ENCODE measurements at regions not wholly inside any gene's neighbourhood (a gene's known extent, or its start where the extent isn't known, plus 50 kb on each side); places are given as distances from the start of the nearest gene placed in this dataset.

GRCh38 chrX:128804828-128805227 is 718.5 kb downstream of the SMARCA1 start:
- TF ChIP-seq CREB1 (IDR thresholded peaks at IDR 0.05; ENCODE audit: low read depth): no peak
- no peak for TF ChIP-seq NFIC (IDR thresholded peaks at IDR 0.05)
- TF ChIP-seq RAD21 (IDR thresholded peaks at IDR 0.05; ENCODE audit: low read depth): no peak
- TF ChIP-seq EGR1 (IDR thresholded peaks at IDR 0.05): no peak
- no peak for TF ChIP-seq YY1 (IDR thresholded peaks at IDR 0.05; ENCODE audit: low read depth)
- TF ChIP-seq EP300 (IDR thresholded peaks at IDR 0.05; ENCODE audit: borderline replicate concordance): no peak
- TF ChIP-seq REST (IDR thresholded peaks at IDR 0.05; ENCODE audit: low read depth): no peak
- TF ChIP-seq TEAD4 (IDR thresholded peaks at IDR 0.05): no peak
- no peak for TF ChIP-seq CEBPB (IDR thresholded peaks at IDR 0.05)
- TF ChIP-seq FOXM1 (IDR thresholded peaks at IDR 0.05; ENCODE audit: borderline replicate concordance, low read depth): no peak
- no peak for TF ChIP-seq USF1 (IDR thresholded peaks at IDR 0.05)
- TF ChIP-seq TAF1 (IDR thresholded peaks at IDR 0.05; ENCODE audit: low read depth): no peak
- TF ChIP-seq ZBTB7A (IDR thresholded peaks at IDR 0.05; ENCODE audit: low read depth): no peak
- no peak for TF ChIP-seq TCF12 (IDR thresholded peaks at IDR 0.05; ENCODE audit: low read depth)

GRCh38 chrX:128800138-128800537 is 723.2 kb downstream of the SMARCA1 start:
- TF ChIP-seq RAD21 (IDR thresholded peaks at IDR 0.05; ENCODE audit: low read depth) (peak; percentile 14; the same call in 1 of the 2 replicates), ZBTB7A (IDR thresholded peaks at IDR 0.05; ENCODE audit: low read depth) (no peak), FOXM1 (IDR thresholded peaks at IDR 0.05; ENCODE audit: borderline replicate concordance, low read depth) (no peak), TAF1 (IDR thresholded peaks at IDR 0.05; ENCODE audit: low read depth) (no peak), CREB1 (IDR thresholded peaks at IDR 0.05; ENCODE audit: low read depth) (no peak)

GRCh38 chrX:128781506-128781905 is 729.3 kb upstream of the ACTRT1 start:
- TF ChIP-seq REST (IDR thresholded peaks at IDR 0.05; ENCODE audit: low read depth) (no peak), CEBPB (IDR thresholded peaks at IDR 0.05) (no peak), MAX (IDR thresholded peaks at IDR 0.05) (no peak), RAD21 (IDR thresholded peaks at IDR 0.05; ENCODE audit: low read depth) (peak; percentile 15; the same call in 1 of the 2 replicates)

GRCh38 chrX:128780934-128781333 is 728.7 kb upstream of the ACTRT1 start:
- TF ChIP-seq YY1 (IDR thresholded peaks at IDR 0.05; ENCODE audit: low read depth): no peak
- TF ChIP-seq USF1 (IDR thresholded peaks at IDR 0.05): no peak
- no peak for TF ChIP-seq TAF1 (IDR thresholded peaks at IDR 0.05; ENCODE audit: low read depth)
- TF ChIP-seq CREB1 (IDR thresholded peaks at IDR 0.05; ENCODE audit: low read depth): no peak
- TF ChIP-seq FOXM1 (IDR thresholded peaks at IDR 0.05; ENCODE audit: borderline replicate concordance, low read depth): no peak
- TF ChIP-seq TEAD4 (IDR thresholded peaks at IDR 0.05): no peak
- TF ChIP-seq RAD21 (IDR thresholded peaks at IDR 0.05; ENCODE audit: low read depth): no peak
- no peak for TF ChIP-seq ZBTB7A (IDR thresholded peaks at IDR 0.05; ENCODE audit: low read depth)
- no peak for TF ChIP-seq CEBPB (IDR thresholded peaks at IDR 0.05)
- no peak for TF ChIP-seq NFIC (IDR thresholded peaks at IDR 0.05)
- TF ChIP-seq EGR1 (IDR thresholded peaks at IDR 0.05): no peak
- no peak for TF ChIP-seq MAX (IDR thresholded peaks at IDR 0.05)
- no peak for TF ChIP-seq REST (IDR thresholded peaks at IDR 0.05; ENCODE audit: low read depth)
- TF ChIP-seq TCF12 (IDR thresholded peaks at IDR 0.05; ENCODE audit: low read depth): no peak
- no peak for TF ChIP-seq EP300 (IDR thresholded peaks at IDR 0.05; ENCODE audit: borderline replicate concordance)

GRCh38 chrX:128769495-128769894 is 717.3 kb upstream of the ACTRT1 start:
- no peak for TF ChIP-seq TCF12 (IDR thresholded peaks at IDR 0.05; ENCODE audit: low read depth)
- TF ChIP-seq TEAD4 (IDR thresholded peaks at IDR 0.05): no peak
- TF ChIP-seq YY1 (IDR thresholded peaks at IDR 0.05; ENCODE audit: low read depth): no peak
- no peak for TF ChIP-seq EGR1 (IDR thresholded peaks at IDR 0.05)
- no peak for TF ChIP-seq USF1 (IDR thresholded peaks at IDR 0.05)
- no peak for TF ChIP-seq ZBTB7A (IDR thresholded peaks at IDR 0.05; ENCODE audit: low read depth)
- TF ChIP-seq EP300 (IDR thresholded peaks at IDR 0.05; ENCODE audit: borderline replicate concordance): no peak
- TF ChIP-seq TAF1 (IDR thresholded peaks at IDR 0.05; ENCODE audit: low read depth): no peak
- no peak for TF ChIP-seq CEBPB (IDR thresholded peaks at IDR 0.05)
- no peak for TF ChIP-seq NFIC (IDR thresholded peaks at IDR 0.05)
- TF ChIP-seq CREB1 (IDR thresholded peaks at IDR 0.05; ENCODE audit: low read depth): no peak
- TF ChIP-seq MAX (IDR thresholded peaks at IDR 0.05): no peak
- TF ChIP-seq RAD21 (IDR thresholded peaks at IDR 0.05; ENCODE audit: low read depth): no peak
- TF ChIP-seq REST (IDR thresholded peaks at IDR 0.05; ENCODE audit: low read depth): no peak
- no peak for TF ChIP-seq FOXM1 (IDR thresholded peaks at IDR 0.05; ENCODE audit: borderline replicate concordance, low read depth)
